Peyer's patch (tissue), 4 donors: ENCODE measurements at regions not wholly inside any gene's neighbourhood (a gene's known extent, or its start where the extent isn't known, plus 50 kb on each side); places are given as distances from the start of the nearest gene placed in this dataset.

Source experiments
- POLR2A ChIP-seq, 2 donors: fragments of 450-650 bp; IDR thresholded peaks; one replicate each; pipeline ENCODE4 v1.5.1; 2017; ENCODE audit warnings: antibody characterized with exemption in 2 of 2, mild to moderate bottlenecking in 2 of 2, moderate library complexity in 2 of 2
- TF ChIP-seq, protein P1 (sequence below), 6 experiments: fragments of 450-650 bp in 4 of 6; fragments of 200-600 bp in 2 of 6; sonication (generic) in 1 of 6; IDR thresholded peaks; one replicate each; pipeline ENCODE4 v1.5.1; 2017 to 2019; ENCODE audit warnings: antibody characterized with exemption in 6 of 6, mild to moderate bottlenecking in 3 of 6, moderate library complexity in 1 of 6

DNA sequence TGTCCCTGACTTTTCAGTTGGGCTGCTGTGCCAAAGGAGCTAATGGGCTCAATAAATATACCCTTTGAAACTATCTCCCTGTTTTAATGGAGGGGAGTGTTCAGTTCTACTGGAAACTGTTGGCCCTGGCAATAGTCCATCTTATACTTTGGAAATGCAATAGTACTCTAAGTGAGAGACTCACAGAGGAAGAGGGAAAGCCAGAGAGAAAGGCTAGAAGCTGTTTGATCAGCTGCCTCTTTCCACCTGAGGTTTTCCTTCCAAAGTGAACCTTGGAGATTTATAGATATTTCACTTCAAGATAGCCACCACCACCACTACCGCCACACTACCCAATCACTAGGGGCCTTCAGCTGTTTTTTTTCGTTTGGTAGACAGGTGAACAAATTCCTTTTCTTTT is 93.6 kb upstream of the CCDC91 start:
- TF ChIP-seq POLR2A (IDR thresholded peaks at IDR 0.05), result no peak
- TF ChIP-seq, protein P1, sequence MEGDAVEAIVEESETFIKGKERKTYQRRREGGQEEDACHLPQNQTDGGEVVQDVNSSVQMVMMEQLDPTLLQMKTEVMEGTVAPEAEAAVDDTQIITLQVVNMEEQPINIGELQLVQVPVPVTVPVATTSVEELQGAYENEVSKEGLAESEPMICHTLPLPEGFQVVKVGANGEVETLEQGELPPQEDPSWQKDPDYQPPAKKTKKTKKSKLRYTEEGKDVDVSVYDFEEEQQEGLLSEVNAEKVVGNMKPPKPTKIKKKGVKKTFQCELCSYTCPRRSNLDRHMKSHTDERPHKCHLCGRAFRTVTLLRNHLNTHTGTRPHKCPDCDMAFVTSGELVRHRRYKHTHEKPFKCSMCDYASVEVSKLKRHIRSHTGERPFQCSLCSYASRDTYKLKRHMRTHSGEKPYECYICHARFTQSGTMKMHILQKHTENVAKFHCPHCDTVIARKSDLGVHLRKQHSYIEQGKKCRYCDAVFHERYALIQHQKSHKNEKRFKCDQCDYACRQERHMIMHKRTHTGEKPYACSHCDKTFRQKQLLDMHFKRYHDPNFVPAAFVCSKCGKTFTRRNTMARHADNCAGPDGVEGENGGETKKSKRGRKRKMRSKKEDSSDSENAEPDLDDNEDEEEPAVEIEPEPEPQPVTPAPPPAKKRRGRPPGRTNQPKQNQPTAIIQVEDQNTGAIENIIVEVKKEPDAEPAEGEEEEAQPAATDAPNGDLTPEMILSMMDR (IDR thresholded peaks at IDR 0.05), result no peak
